Immature natural killer cell (primary cell): ENCODE measurements at regions not wholly inside any gene's neighbourhood (a gene's known extent, or its start where the extent isn't known, plus 50 kb on each side); places are given as distances from the start of the nearest gene placed in this dataset.
"Not testable (repeated sequence)": the region's sequence is repeated elsewhere in the genome, so short reads cannot be mapped to it uniquely, and the experiment has no call there.

Source experiments
- DNase-seq, 3 donors: peaks; one replicate each; pipeline ENCODE4 v3.0.0; 2022; ENCODE audit warnings: mixed read lengths in 1 of 3
- H3K27ac Mint-ChIP-seq, 6 donors: one replicate each; pipeline ENCODE4 v1.8.0; 2020; ENCODE audit warnings: mixed read lengths in 6 of 6, mild to moderate bottlenecking in 5 of 6, inconsistent platforms in 4 of 6, moderate library complexity in 3 of 6
- H3K27me3 Mint-ChIP-seq, 3 donors: one replicate each; pipeline ENCODE4 v1.8.0; 2020 to 2021; ENCODE audit warnings: low read depth in 3 of 3, mild to moderate bottlenecking in 3 of 3, mixed read lengths in 3 of 3, moderate library complexity in 3 of 3, inconsistent platforms in 1 of 3
- H3K36me3 Mint-ChIP-seq, 3 donors: one replicate each; pipeline ENCODE4 v1.8.0; 2020; ENCODE audit warnings: mixed read lengths in 3 of 3, inconsistent platforms in 2 of 3, mild to moderate bottlenecking in 2 of 3
- H3K4me1 Mint-ChIP-seq, 2 donors: one replicate each; pipeline ENCODE4 v1.8.0; 2020; ENCODE audit warnings: inconsistent platforms in 2 of 2, mild to moderate bottlenecking in 2 of 2, mixed read lengths in 2 of 2, moderate library complexity in 1 of 2
- H3K4me3 Mint-ChIP-seq, 5 donors: one replicate each; pipeline ENCODE4 v1.8.0; 2020; ENCODE audit warnings: mild to moderate bottlenecking in 5 of 5, mixed read lengths in 5 of 5, inconsistent platforms in 3 of 5, moderate library complexity in 3 of 5
- H3K9me3 Mint-ChIP-seq, 6 donors: one replicate each; pipeline ENCODE4 v1.8.0; 2020; ENCODE audit warnings: mild to moderate bottlenecking in 6 of 6, mixed read lengths in 6 of 6, inconsistent platforms in 4 of 6, moderate library complexity in 3 of 6

GRCh38 chr10:83734278-83734677 lies 405.0 kb upstream of the GHITM start:
- H3K27ac Mint-ChIP-seq, result no peak overlapping the region
- H3K36me3 Mint-ChIP-seq, result no peaks in the 10 kb centered on the region
- no peak overlapping the region for H3K4me3 Mint-ChIP-seq
- no peaks in the 10 kb centered on the region for H3K27me3 Mint-ChIP-seq
- no peak for DNase-seq
- no peaks in the 10 kb centered on the region for H3K4me1 Mint-ChIP-seq
- H3K9me3 Mint-ChIP-seq, result peaks cover 6 to 40% (median 20%) of the 10 kb centered on the region in 6 donors

GRCh38 chr10:83736008-83736407 lies 403.3 kb upstream of the GHITM start:
- DNase-seq, result no peak
- peaks cover 6 to 40% (median 18%) of the 10 kb centered on the region in 6 donors for H3K9me3 Mint-ChIP-seq
- H3K4me3 Mint-ChIP-seq, result no peak overlapping the region
- H3K27ac Mint-ChIP-seq, result no peak overlapping the region
- H3K4me1 Mint-ChIP-seq, result no peaks in the 10 kb centered on the region
- peaks cover 0 to 2% (median 0%) of the 10 kb centered on the region in 3 donors for H3K27me3 Mint-ChIP-seq
- no peaks in the 10 kb centered on the region for H3K36me3 Mint-ChIP-seq

GRCh38 chr10:83750604-83751003 lies 388.7 kb upstream of the GHITM start:
- no peak for DNase-seq
- Mint-ChIP-seq H3K9me3 (peaks cover 29 to 65% (median 48%) of the 10 kb centered on the region in 6 donors), H3K4me1 (no peaks in the 10 kb centered on the region), H3K36me3 (peaks cover 0 to 4% (median 4%) of the 10 kb centered on the region in 3 donors), H3K27ac (no peak overlapping the region), H3K27me3 (peaks cover 0 to 3% (median 2%) of the 10 kb centered on the region in 3 donors), H3K4me3 (no peak overlapping the region)

- H3K27ac Mint-ChIP-seq, result no peak overlapping the region
- DNase-seq, result no peak
- peaks cover 0 to 3% (median 1%) of the 10 kb centered on the region in 3 donors for H3K27me3 Mint-ChIP-seq
- peaks cover 0 to 4% (median 4%) of the 10 kb centered on the region in 3 donors for H3K36me3 Mint-ChIP-seq
- H3K4me3 Mint-ChIP-seq, result no peak overlapping the region
- no peaks in the 10 kb centered on the region for H3K4me1 Mint-ChIP-seq
- peaks cover 27 to 71% (median 51%) of the 10 kb centered on the region in 6 donors for H3K9me3 Mint-ChIP-seq
Observed at GRCh38 chr10:83753490-83753889, 385.8 kb upstream of the GHITM start.

GRCh38 chr10:83754857-83755256 lies 384.5 kb upstream of the GHITM start:
- Mint-ChIP-seq H3K4me3 (no peak overlapping the region), H3K27ac (no peak overlapping the region), H3K27me3 (peaks cover 0 to 3% (median 1%) of the 10 kb centered on the region in 3 donors), H3K36me3 (peaks cover 0 to 7% (median 4%) of the 10 kb centered on the region in 3 donors), H3K9me3 (peaks cover 23 to 66% (median 41%) of the 10 kb centered on the region in 6 donors), H3K4me1 (no peaks in the 10 kb centered on the region)
- DNase-seq, result no peak

GRCh38 chr10:83760142-83760541 lies 379.2 kb upstream of the GHITM start:
- Mint-ChIP-seq H3K9me3 (peaks cover 2 to 32% (median 13%) of the 10 kb centered on the region in 6 donors), H3K27me3 (peaks cover 0 to 1% (median 0%) of the 10 kb centered on the region in 3 donors)
- no peak for DNase-seq

GRCh38 chr10:83764666-83765065 lies 374.6 kb upstream of the GHITM start:
- no peak overlapping the region for H3K27ac Mint-ChIP-seq
- DNase-seq, result no peak
- H3K36me3 Mint-ChIP-seq, result no peaks in the 10 kb centered on the region
- H3K9me3 Mint-ChIP-seq, result peaks cover 1 to 9% (median 5%) of the 10 kb centered on the region in 6 donors
- no peaks in the 10 kb centered on the region for H3K27me3 Mint-ChIP-seq
- H3K4me1 Mint-ChIP-seq, result no peaks in the 10 kb centered on the region
- no peak overlapping the region for H3K4me3 Mint-ChIP-seq

More at GRCh38 chr10:83760142-83760541, 379.2 kb upstream of the GHITM start:
- H3K36me3 Mint-ChIP-seq, result peaks cover 0 to 2% (median 0%) of the 10 kb centered on the region in 3 donors
- H3K4me1 Mint-ChIP-seq, result no peaks in the 10 kb centered on the region
- H3K4me3 Mint-ChIP-seq, result no peak overlapping the region
- H3K27ac Mint-ChIP-seq, result no peak overlapping the region

- Mint-ChIP-seq H3K36me3 (no peaks in the 10 kb centered on the region), H3K4me1 (no peaks in the 10 kb centered on the region), H3K4me3 (no peak overlapping the region), H3K27ac (no peak overlapping the region), H3K9me3 (peaks cover under 1 to 6% (median 3%) of the 10 kb centered on the region in 6 donors), H3K27me3 (no peaks in the 10 kb centered on the region)
- no peak for DNase-seq
Observed at GRCh38 chr10:83765731-83766130, 373.6 kb upstream of the GHITM start.

GRCh38 chr10:83769281-83769820 lies 370.0 kb upstream of the GHITM start:
- no peaks in the 10 kb centered on the region for H3K36me3 Mint-ChIP-seq
- no peak overlapping the region for H3K27ac Mint-ChIP-seq
- H3K9me3 Mint-ChIP-seq, result peaks cover 4 to 16% (median 7%) of the 10 kb centered on the region in 6 donors
- no peak for DNase-seq
- no peaks in the 10 kb centered on the region for H3K4me1 Mint-ChIP-seq
- no peaks in the 10 kb centered on the region for H3K27me3 Mint-ChIP-seq
- no peak overlapping the region for H3K4me3 Mint-ChIP-seq

GRCh38 chr10:83786701-83787100 lies 352.6 kb upstream of the GHITM start:
- H3K9me3 Mint-ChIP-seq, result peaks cover 10 to 38% (median 19%) of the 10 kb centered on the region in 6 donors
- not testable (repeated sequence) for H3K27ac Mint-ChIP-seq, H3K27me3 Mint-ChIP-seq, H3K36me3 Mint-ChIP-seq, H3K4me1 Mint-ChIP-seq, DNase-seq, H3K4me3 Mint-ChIP-seq

GRCh38 chr10:83801983-83802382 lies 337.3 kb upstream of the GHITM start:
- no peaks in the 10 kb centered on the region for H3K36me3 Mint-ChIP-seq
- H3K9me3 Mint-ChIP-seq, result peaks cover 0 to 9% (median 2%) of the 10 kb centered on the region in 6 donors
- H3K4me1 Mint-ChIP-seq, result no peaks in the 10 kb centered on the region
- DNase-seq, result no peak
- peaks cover 0 to 2% (median 0%) of the 10 kb centered on the region in 3 donors for H3K27me3 Mint-ChIP-seq
- H3K4me3 Mint-ChIP-seq, result no peak overlapping the region
- no peak overlapping the region for H3K27ac Mint-ChIP-seq

- no peak overlapping the region for H3K27ac Mint-ChIP-seq
- H3K36me3 Mint-ChIP-seq, result no peaks in the 10 kb centered on the region
- peaks cover 0 to 2% (median 0%) of the 10 kb centered on the region in 3 donors for H3K27me3 Mint-ChIP-seq
- no peak for DNase-seq
- no peak overlapping the region for H3K4me3 Mint-ChIP-seq
- peaks cover 0 to 4% (median under 1%) of the 10 kb centered on the region in 6 donors for H3K9me3 Mint-ChIP-seq
- H3K4me1 Mint-ChIP-seq, result no peaks in the 10 kb centered on the region
Observed at GRCh38 chr10:83806717-83807116, 332.6 kb upstream of the GHITM start.

- H3K27me3 Mint-ChIP-seq, result peaks cover 0 to 2% (median 0%) of the 10 kb centered on the region in 3 donors
- H3K4me3 Mint-ChIP-seq, result no peak overlapping the region
- H3K4me1 Mint-ChIP-seq, result no peaks in the 10 kb centered on the region
- H3K27ac Mint-ChIP-seq, result no peak overlapping the region
- no peak for DNase-seq
- no peaks in the 10 kb centered on the region for H3K36me3 Mint-ChIP-seq
- H3K9me3 Mint-ChIP-seq, result peaks cover 0 to 2% (median 0%) of the 10 kb centered on the region in 6 donors
Observed at GRCh38 chr10:83809001-83809400, 330.3 kb upstream of the GHITM start.

GRCh38 chr10:83816942-83817341 lies 322.4 kb upstream of the GHITM start:
- Mint-ChIP-seq H3K27me3 (no peaks in the 10 kb centered on the region), H3K27ac (no peak overlapping the region), H3K9me3 (peaks cover 0 to 2% (median 0%) of the 10 kb centered on the region in 6 donors), H3K4me1 (no peaks in the 10 kb centered on the region), H3K36me3 (no peaks in the 10 kb centered on the region), H3K4me3 (no peak overlapping the region)
- no peak for DNase-seq

GRCh38 chr10:83817797-83818196 lies 321.5 kb upstream of the GHITM start:
- H3K36me3 Mint-ChIP-seq, result no peaks in the 10 kb centered on the region
- no peaks in the 10 kb centered on the region for H3K4me1 Mint-ChIP-seq

More at GRCh38 chr10:83817797-83818196, 321.5 kb upstream of the GHITM start:
- Mint-ChIP-seq H3K4me3 (no peak overlapping the region), H3K27me3 (no peaks in the 10 kb centered on the region), H3K27ac (no peak overlapping the region), H3K9me3 (peaks cover 0 to 2% (median 0%) of the 10 kb centered on the region in 6 donors)
- DNase-seq, result no peak
